ENCODE measurements at regions not wholly inside any gene's neighbourhood (a gene's known extent, or its start where the extent isn't known, plus 50 kb on each side); places are given as distances from the start of the nearest gene placed in this dataset.

DNA sequence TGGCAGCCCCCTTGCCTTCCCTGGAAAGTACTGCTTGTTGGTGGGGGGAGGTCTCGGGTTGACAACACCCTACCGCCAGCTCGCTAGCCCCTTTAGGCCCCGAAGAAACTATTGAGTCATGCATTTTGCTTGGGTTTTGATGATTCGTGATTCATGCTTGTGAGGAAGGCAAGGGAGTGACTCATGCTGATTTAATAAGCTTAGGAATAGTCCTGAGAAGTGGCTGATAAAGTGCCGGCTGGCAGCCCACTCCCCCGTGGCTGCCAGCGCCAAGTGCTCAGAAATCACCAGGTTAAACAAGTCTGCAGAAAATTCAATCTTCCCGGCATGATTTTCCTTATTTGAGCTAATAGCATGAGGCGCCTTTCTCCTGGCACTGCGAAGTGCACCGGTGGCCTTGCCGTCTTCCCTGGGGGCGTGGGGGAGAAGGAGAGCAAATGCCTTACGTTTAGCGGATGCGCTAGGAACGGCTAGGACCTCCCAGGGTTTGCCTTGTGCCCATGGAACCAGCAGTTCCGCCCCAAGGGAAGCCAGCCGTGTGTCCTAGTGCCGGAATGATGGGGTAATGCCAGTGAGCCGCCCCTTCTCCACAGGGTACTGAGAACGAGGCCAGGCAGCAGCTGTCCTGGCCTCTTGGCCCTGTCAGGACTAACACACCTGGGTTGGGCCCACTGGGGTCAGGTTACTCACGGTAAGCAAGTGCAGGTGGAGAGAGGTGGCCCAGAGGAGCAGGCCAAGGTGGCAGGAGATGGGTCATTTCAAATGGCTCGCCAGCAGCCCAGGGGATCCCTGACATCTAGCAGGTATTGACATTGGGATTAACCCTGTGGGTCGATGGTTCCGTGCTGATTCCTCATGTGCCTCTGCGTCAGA is 151.9 kb downstream of the MACROH2A1 start:
- no peak for DNase-seq

DNA sequence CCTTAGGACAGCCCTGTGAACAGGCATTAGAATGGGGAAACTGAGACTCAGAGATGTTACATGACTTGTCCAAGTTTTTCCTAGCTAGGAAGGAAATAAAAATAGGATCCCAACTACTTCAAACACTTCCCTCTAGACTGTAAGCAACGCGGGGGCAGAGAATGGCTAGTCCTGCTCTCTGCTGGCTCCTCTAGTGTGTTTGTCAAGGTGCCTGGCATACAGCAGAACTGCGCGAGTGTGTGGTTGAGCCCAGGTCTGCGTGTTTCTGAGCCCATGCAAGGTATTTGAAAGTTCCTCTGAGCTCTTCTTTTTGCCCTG is 152.5 kb downstream of the MACROH2A1 start:
- DNase-seq, result no peak

GRCh38 chr5:135245521-135246499 is 153.2 kb downstream of the MACROH2A1 start:
- DNase-seq, result peak in 1 of 2 donors; percentile 26

DNA sequence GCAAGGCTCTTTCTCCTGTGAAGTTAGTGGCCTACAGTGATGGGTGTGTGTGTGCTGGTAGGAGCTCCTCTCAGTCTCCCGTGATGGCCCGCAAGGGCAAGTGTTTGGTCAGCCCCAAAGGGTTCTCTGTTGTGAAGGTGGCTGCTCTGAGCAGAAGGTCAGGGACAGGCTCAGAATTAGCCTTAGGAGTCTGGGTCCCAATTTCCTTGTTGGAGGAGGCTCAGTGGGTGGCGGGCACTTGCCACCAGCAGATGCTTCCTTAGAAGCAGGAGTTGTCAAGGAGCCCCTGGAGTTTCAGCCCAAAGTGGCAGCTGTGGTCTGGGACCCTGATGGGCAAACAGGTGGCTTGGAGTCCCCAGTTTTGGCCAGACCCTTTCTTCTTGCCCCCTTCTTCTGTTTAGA is 154.4 kb downstream of the MACROH2A1 start:
- no peak for DNase-seq

DNA sequence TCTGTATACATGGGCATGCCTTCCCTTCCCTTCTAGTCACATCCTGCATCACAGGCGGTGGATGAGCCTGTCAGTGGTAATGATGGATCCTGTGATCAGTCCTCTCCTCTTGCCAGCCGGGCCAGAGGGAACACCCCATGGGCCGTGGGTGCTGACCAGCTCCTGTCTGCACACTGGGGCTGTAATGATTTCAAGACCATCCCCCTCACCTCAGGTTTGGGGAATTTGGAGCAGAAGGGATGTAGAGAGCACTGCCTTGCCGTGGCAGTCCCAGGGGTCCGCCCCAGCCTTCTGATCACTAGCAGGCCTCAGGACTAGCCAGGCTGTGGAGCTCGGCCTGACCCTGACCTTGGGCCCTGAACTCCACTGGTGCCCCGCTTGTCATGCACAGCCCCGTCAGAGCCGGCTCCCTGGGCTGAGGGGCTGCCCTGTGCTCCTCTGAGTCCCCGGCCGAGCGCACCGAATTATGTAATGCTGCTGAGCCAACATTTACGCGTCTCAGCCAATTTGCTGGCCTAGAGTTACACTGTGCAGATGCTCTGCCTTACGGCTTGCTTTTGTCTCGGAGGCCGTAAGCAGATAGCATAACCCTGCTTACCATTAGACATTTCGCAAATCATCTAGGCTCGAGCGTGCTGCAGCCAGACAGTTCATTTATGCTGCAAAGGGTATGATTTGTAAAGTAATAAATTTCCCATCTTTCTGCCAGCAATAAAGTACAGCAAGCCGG is 155.3 kb downstream of the MACROH2A1 start:
- no peak for DNase-seq

DNA sequence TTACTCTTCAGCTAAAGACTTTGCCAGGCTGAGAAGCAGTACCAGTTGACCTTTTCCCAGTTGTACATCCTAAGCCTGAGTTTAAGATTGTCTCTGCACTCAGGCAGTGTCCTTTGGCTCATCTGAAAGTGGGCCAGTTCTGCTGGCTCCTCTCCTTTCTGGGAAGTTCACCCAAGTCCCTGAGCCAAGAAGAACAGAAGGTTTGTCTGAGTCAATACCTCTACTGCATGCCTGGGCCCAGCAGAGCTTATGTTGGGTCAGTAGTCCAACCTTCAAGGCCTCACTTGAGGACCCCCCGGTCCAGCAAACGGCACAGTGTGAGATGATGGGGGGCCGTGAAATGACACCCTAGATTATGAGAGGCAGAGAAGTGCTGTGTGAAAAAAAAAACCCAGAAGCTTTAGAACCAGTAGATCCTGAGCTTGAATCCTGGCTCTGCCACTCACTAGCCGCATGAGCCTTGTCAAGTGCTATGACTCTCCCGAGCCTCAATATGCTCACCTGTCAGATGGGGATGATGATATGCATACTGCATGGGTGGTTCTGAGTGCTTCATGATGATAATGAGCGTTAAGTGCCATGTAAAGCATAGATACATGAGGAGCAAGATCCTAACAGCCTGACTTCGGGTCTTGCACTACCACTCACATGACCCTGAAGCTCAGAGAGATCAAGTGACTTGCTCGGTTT is 156.0 kb downstream of the MACROH2A1 start:
- no peak for DNase-seq

DNA sequence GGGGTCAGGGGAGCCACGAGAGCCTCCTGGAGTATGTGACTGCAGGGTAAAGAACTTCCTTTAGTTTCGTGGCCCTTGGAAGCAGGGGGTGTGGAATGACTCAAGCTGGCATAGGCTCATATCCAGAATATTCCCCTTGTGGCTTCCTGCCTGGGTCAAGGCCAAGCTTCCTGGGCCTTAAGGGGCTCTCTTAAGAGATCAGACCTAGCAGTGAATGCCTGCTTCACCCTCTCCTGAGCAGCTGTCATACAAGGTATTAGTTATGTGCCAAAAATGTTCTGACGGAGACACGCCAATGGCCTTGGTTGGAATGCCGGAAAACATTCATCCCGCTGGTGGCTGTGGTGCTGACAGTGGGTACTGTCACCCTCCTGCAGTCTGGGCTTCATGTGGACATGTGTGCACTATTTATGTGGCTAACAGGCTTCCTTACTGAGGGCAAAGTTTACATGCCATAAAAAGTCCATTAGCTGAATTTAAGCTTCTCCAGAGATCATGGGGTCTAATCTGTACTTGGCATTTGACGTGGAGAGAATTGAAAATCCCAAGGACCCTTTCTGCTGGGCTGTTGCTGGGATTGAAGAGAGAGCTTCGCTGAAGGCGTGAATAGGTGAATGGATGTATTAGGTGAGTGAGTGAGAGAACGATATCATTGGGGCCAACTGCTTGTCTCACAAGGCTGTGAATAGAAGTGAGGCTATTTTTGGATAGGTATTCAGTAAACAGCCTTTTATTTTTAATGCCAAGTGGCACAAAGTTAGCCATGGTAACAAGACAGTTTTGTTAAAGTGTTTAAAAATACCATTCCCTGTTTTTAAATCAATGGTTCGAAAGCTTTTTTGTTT is 156.8 kb downstream of the MACROH2A1 start:
- DNase-seq, result no peak

DNA sequence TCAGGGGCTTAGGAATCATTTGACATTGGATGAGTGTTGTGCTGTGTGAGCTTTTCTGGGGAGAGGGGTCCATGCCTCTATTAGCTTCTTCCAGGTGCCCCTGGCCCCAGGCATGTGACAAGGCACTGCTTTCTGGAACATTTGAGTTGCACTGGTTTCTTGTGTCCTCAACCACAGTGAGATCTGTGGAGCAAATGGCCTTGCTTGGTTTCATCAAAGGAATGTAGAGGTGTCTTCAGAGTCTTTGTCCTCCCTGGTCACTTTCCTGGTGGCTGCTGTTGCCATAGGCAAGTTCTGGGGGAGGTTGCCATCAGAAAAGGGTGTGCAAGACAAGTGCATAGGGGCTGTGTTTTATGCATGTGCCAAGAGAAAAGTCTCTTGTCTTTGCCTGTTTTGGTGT is 157.5 kb downstream of the MACROH2A1 start:
- DNase-seq, result no peak

DNA sequence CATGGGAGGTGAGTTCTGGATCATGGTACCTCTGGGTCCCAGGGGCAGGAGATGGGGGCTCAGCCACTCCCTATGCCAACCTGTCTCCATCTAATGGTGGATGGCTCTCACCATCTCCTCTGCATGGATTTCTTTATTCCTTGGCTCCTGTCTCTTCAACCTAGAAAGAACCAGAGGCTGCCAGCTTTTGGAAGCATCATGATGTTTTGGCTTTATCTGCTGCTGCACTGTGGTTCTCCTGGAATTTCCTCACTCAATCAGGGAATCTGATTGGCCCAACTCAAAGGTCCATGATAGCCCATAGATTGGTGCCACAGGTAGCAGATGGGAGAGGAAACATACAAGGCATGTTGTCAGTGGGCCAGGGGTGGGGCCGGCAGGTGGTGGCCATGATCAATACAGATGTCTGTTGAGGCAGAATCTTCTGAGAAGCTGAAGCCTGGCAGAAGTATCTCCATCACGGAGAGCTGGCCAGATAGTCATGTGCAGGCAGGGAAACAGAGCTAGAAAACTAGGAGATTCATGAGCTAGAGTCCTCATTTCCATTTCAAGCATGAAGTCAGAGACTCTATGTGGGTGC is 158.2 kb downstream of the MACROH2A1 start:
- no peak for DNase-seq

GRCh38 chr5:135240283-135240633 is 158.8 kb downstream of the MACROH2A1 start:
- no peak for DNase-seq

- DNase-seq, result no peak
Observed at GRCh38 chr5:135239453-135240282, 159.4 kb downstream of the MACROH2A1 start.

DNA sequence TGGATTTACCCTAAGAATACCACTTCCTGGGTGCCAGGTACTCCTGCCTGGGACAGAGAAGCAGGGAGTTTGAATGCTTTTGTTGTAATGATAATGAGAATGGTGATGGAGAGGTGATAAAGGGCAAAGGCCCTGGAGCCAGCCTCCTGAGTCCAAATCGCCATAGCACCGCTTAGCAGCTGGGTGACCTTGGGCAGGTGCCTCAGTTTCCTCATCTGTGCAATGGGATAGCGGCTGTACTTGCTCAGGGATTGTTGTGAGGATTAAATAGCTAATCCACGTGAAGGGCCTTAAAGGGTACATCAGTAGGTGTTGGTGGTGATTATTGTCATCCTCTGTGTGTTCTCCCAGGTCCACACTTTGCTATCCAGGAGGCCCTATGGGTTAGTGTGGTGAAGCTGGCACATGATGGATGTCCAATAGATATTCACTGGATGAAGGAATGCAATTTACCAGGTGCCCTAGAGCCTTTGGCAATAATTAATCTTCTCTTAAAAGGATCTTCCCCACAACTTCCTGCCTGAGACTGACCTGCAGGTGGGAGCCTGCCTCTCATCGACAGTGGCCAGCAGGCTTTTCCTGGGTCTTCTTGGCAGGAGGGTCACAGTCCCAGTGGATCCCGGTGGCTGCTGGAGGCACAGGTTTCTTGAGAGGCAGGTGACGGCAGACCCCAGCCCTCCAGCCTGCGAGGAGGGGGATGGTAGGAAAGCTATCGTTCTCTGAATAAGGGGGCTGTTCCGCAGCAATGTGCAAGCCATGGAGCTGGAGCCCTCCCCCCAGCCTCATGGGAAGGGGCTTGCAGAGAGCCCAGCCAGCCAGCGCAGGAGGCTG is 160.2 kb downstream of the MACROH2A1 start:
- DNase-seq, result no peak

GRCh38 chr5:135237748-135238103 is 161.3 kb downstream of the MACROH2A1 start:
- DNase-seq, result no peak

DNA sequence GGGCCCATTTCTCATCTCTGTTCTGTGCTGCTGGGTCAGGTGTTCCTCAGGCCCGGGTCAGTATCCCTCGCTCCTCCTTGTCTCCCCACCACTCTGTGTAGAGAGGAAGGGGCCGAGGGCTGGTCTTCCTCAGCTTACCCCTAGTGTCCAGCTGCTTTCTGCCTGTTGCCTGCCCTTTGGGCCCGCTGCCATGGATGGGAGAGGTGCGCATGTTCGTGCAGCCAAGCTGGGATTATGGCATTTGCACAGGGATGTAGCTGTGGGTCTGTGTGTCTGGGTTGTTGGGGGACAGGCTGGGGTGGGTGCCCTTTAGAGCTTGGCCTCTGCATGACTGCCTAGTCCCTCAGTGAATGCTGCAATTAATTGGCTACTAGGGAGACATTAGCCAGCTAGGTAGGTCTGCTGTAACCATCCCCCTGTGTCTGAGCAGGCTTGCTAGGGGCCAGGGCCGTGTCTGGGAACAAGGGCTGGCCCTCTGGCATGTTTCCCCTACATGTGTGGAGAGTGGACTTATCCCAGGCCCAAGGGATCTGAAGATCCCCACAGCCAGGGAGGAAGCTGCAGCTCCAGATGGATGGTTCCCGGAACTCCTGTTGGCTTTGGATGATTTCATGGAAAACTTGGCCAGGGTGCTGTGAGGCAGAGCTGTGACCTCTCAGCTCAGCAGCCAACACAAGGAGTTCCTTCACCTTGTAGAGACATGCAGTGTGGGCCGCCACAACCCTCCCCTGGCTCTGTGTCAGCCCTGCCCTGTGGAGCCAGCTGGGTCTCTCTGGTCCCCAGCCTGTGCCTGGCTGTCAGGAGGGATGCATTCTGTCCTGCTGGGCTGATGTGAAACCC is 161.9 kb downstream of the MACROH2A1 start:
- DNase-seq, result no peak

DNA sequence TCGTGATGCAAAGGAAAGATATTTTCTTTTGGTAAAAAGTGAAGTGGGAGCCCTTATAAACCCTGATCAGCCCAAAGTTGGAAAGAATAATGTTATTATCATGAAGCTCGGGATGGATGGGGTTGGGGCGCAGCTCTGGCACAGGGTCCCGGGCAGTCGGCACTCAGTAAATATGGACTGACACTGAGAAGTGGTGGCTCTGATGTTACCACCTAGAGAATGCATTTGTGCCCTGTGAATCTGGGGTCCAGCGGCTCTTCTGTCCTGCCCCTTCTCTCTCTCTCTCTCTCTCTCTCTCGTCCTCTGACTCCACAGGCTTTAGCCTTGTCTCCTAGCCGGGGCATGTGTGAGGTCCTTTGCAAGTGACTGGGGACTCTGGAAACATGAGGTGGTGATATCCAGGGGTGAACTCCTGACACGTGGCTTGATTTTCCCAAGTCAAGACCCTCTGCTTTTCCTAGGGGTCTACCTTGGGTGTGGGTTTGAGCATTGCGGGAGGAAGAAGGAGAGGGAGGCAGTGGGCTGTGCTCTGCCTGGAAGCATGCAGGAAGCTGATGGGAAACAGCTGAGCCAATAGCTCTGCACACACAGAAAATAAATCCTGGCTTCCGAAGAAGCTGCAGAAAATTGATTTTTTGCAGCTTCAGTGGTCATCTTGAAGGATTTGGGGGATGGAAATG is 162.7 kb downstream of the MACROH2A1 start:
- DNase-seq, result no peak

- DNase-seq, result no peak
Observed at GRCh38 chr5:135235551-135236227, 163.3 kb downstream of the MACROH2A1 start.

GRCh38 chr5:135234666-135235401 is 164.2 kb downstream of the MACROH2A1 start:
- no peak for DNase-seq
